ENCODE measurements at regions not wholly inside any gene's neighbourhood (a gene's known extent, or its start where the extent isn't known, plus 50 kb on each side); places are given as distances from the start of the nearest gene placed in this dataset.

- no peak for DNase-seq
- Histone ChIP-seq H2AFZ (ENCODE audit: low read depth) (no peak overlapping the region; the same call in 1 of the 2 replicates), H3K9me2 (no peaks in the 10 kb centered on the region), H4K20me1 (ENCODE audit: insufficient read depth) (no peaks in the 10 kb centered on the region), H3K27ac (ENCODE audit: low read depth in 2 of 2, low read length in 1 of 2) (peak overlapping the region in 1 of 2 experiments; percentile 11; a peak in 1 of 4 replicates), H3K4me3 (ENCODE audit: low read depth in 2 of 2, low read length in 1 of 2) (no peak overlapping the region), H3K27me3 (ENCODE audit: insufficient read depth) (no peaks in the 10 kb centered on the region), H3F3A (replicated peaks; ENCODE audit: insufficient read depth) (no peaks in the 10 kb centered on the region), H3K36me3 (replicated peaks in 1 of 2; ENCODE audit: control insufficient read depth in 1 of 2, insufficient read depth in 2 of 2, low read length in 1 of 2) (no peaks in the 10 kb centered on the region), H3K79me2 (ENCODE audit: insufficient read depth) (no peaks in the 10 kb centered on the region), H3K4me1 (ENCODE audit: control insufficient read depth in 1 of 2, insufficient read depth in 2 of 2, low read depth in 1 of 2, low read length in 1 of 2) (no peaks in the 10 kb centered on the region), H3K9ac (no peak overlapping the region), H3K4me2 (no peak overlapping the region), H3K9me3 (no peaks in the 10 kb centered on the region)
- TF ChIP-seq FOSL2 (IDR thresholded peaks at IDR 0.05; ENCODE audit: borderline replicate concordance, low read depth) (peak; percentile 44; the same call in 1 of the 2 replicates), JUND (IDR thresholded peaks at IDR 0.05) (no peak), USF1 (IDR thresholded peaks at IDR 0.05; ENCODE audit: borderline replicate concordance, low read depth) (peak; percentile 35; the same call in 1 of the 2 replicates)
- CTCF ChIA-PET, result no interaction called here
- WGBS (ENCODE audit: low lambda C conversion rate), result 64% methylated on average over 6 of the region's 7 CpGs
- POLR2A ChIA-PET, result no interaction called here
These were observed 98.0 kb upstream of the DUSP10 start for GRCh38 chr1:221839782-221840395.

GRCh38 chr1:221839321-221839720 lies 97.4 kb upstream of the DUSP10 start:
- 50% methylated on average over 1 of the region's 1 CpG for WGBS (ENCODE audit: low lambda C conversion rate)
- no peaks in the 10 kb centered on the region for H3K9me2 ChIP-seq
- no peak overlapping the region for H3K4me3 ChIP-seq (ENCODE audit: low read depth in 2 of 2, low read length in 1 of 2)
- no peak overlapping the region for H3K9ac ChIP-seq
- no peaks in the 10 kb centered on the region for H3F3A ChIP-seq (replicated peaks; ENCODE audit: insufficient read depth)
- DNase-seq, result no peak
- ChIA-PET POLR2A (no interaction called here), CTCF (no interaction called here)
- no peak overlapping the region for H3K4me2 ChIP-seq
- no peaks in the 10 kb centered on the region for H3K9me3 ChIP-seq
- no peak for TF ChIP-seq PBX3 (IDR thresholded peaks at IDR 0.05)
- TF ChIP-seq ZBTB33 (IDR thresholded peaks at IDR 0.05; ENCODE audit: borderline replicate concordance, low read depth), result no peak
- TF ChIP-seq FOXJ3 (CRISPR knock-in tag; IDR thresholded peaks at IDR 0.05), result no peak
- no peak for TF ChIP-seq GATA2 (CRISPR knock-in tag; IDR thresholded peaks at IDR 0.05)
- no peak for TF ChIP-seq RCOR1 (IDR thresholded peaks at IDR 0.05; ENCODE audit: low read length)
- H2AFZ ChIP-seq (ENCODE audit: low read depth), result no peak overlapping the region
- H3K27me3 ChIP-seq (ENCODE audit: insufficient read depth), result no peaks in the 10 kb centered on the region
- H3K36me3 ChIP-seq (replicated peaks in 1 of 2; ENCODE audit: control insufficient read depth in 1 of 2, insufficient read depth in 2 of 2, low read length in 1 of 2), result no peaks in the 10 kb centered on the region
- H3K4me1 ChIP-seq (ENCODE audit: control insufficient read depth in 1 of 2, insufficient read depth in 2 of 2, low read depth in 1 of 2, low read length in 1 of 2), result no peaks in the 10 kb centered on the region
- H3K27ac ChIP-seq (ENCODE audit: low read depth in 2 of 2, low read length in 1 of 2), result no peak overlapping the region
- no peaks in the 10 kb centered on the region for H3K79me2 ChIP-seq (ENCODE audit: insufficient read depth)
- no peaks in the 10 kb centered on the region for H4K20me1 ChIP-seq (ENCODE audit: insufficient read depth)
